Stimulated activated CD8-positive, alpha-beta memory T cell treated with anti-CD3 and anti-CD28 coated beads, Interleukin-15, amount 100 ng/mL, for 4 hours (primary cell): ENCODE measurements at regions not wholly inside any gene's neighbourhood (a gene's known extent, or its start where the extent isn't known, plus 50 kb on each side); places are given as distances from the start of the nearest gene placed in this dataset.
A peak's percentile ranks its signal among the peaks of the same experiment; 100 is the strongest.

Experiments
- DNase-seq, 2 donors: peaks; one replicate each; pipeline ENCODE4 v3.0.0-alpha.2; 2020; ENCODE audit warnings: low read depth in 2 of 2

- DNase-seq, result no peak
Measured at GRCh38 chr2:7721413-7721995, 804.3 kb downstream of the RNF144A start.

GRCh38 chr2:7722212-7722910 is 805.1 kb downstream of the RNF144A start:
- DNase-seq, result no peak

DNA sequence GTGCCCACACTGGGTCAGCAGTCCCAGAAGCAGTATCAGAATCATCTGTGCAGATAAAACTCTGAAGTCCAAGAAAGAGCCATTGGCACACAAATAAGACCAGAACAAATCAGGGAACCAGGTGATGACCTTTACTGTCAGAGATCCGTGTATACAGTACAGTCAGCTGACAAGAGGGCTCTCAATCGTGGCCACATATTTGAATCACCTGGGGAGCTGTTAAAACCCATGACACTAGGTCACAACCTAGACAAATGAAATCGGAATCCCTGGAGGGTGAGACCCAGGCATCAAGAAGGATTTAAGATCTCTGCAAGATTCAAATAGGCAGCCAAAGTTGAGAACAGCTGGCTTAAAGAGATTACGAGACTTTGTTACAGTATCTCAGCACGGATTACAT is 807.1 kb downstream of the RNF144A start:
- no peak for DNase-seq

DNA sequence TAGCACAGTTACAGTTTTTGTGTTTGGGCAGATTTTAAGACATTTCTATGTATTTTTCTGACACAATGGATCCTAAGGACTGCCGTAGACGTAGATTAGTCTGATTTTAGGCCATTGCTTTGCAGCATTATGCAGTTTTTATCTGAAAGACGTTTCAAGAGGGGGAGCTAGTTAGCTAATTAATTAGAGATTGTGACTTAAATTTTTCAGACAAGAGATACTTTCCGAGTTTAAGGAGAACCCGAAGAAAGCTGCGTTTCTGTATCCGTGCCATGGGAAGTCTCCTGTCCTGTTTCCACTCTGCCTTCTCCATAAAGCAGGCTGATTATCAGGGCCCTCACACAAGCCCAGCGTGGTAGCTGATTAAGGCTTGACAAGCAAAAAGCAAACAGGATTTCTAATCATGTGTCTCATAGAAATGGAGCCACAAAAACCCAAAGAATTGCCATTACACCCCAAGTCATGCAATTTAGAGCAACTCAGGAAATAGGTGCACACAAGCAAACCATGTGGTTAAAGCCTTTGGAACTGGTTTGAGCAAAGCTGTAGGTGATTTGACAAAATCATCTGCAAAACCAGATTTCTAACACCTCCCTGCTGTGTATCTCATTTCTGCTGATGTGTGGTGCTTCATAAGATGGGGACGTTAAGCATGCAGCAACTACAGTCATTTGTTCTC is 808.1 kb downstream of the RNF144A start:
- DNase-seq, result no peak

- DNase-seq, result no peak
Measured at GRCh38 chr2:7725850-7726242, 808.6 kb downstream of the RNF144A start.

GRCh38 chr2:7726989-7727388 is 809.8 kb downstream of the RNF144A start:
- no peak for DNase-seq

GRCh38 chr2:7728388-7728787 is 811.2 kb downstream of the RNF144A start:
- no peak for DNase-seq

- no peak for DNase-seq
Measured at GRCh38 chr2:7730449-7730848, 813.2 kb downstream of the RNF144A start.

GRCh38 chr2:7730990-7731389 is 813.8 kb downstream of the RNF144A start:
- DNase-seq, result no peak

DNA sequence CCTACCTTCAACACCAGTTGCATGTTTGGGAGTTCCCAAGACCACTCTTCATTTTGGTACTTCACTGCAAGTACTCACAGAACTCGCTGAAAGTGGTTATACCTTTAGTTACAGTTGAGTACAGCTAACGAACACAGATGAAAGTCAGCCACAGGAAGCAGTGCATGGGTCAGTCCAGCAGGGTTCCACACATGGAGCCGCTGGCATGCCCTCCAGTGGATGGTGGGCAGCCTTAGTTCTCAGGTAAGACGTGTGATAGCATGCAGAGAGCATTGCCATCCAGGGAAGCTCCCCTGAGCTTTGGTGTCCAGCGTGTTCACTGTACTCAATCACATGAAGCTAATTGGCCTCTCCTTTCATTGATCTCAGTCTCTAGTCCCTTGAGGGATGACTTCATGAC is 815.3 kb downstream of the RNF144A start:
- no peak for DNase-seq

DNA sequence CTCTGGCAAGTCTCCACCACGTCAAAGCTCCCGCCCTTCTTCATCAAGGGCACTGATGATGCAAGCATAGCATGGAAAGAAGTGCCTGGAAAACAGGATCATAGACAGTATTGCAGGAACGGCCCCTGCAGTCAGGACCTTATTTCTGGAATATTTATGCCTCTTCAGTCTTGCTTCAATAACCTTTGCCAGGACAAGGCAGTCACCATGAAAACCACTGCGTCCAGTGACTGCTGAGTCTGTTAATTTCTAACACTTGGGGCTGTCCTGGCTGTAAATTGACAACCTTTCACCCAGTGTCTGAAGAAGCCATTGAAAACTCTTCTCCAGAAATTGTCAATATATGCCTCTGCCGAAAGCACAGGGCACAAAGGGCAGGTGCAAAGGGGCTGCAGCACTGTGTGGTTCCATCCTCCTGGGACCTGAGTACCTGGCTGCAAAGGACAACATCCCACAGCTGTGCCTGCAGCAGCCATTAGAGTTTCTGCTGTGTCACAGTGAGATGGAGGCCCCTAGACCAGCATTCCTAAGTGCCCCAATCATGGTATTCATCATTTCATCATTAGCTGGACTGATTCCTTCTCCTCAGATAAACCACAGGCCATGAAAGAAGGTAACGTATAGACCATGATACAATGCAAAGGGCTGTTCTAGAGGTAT is 819.6 kb downstream of the RNF144A start:
- no peak for DNase-seq

DNA sequence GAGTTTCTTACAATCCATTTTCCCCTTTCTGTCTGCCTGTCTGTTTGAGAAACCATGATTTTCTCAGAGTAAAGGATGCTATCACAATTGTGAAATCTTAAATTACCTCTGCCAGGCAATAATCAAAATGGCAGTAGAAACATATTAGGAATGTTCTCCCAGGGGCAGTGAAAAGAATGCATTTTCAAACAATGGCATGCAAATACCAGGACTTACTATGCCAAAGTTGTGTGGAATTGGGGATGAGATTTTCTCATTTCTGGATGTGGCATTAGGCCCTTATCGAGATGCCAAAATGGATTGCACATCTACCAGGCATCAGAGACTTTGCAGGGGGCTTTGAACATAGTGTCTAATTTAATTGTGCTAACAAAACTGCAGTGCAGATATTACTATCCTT is 821.4 kb downstream of the RNF144A start:
- no peak for DNase-seq

- no peak for DNase-seq
Measured at GRCh38 chr2:7740114-7740513, 822.9 kb downstream of the RNF144A start.

DNA sequence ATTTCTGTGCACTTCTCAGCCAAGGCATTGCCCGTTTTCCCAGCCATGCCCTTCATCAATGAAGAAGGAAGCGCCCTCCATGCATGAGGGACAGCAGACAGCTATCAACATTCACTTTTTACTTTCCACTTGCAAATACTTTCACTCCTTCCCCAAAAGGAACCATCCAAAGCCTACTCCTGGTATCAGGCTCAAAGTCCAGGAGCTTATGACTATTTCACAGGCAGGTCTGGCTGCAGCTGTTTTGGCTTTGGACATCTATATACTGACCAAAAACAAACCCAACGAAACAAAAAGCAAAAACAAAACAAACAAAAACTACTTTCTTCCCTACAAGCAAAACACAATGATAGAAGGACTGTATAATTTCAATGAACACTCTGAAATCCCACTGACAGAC is 825.1 kb downstream of the RNF144A start:
- no peak for DNase-seq

DNA sequence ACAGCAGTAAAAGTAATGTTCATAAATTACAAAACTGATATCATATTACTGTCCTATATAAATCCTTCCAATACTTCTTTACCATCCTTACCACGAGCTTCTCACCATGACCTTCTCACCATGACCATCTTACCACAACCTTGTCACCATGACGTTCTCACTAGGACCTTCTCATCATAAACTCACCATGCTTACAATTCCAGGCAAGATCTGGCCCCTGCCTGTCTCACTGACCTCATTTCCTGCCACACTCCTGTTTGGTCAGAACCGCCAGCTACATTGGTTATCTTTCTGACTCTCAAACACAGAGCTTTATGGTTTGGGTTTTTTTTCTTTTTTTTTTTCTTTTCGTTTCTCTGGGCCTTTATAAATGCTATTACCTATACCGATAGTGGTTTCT is 827.6 kb downstream of the RNF144A start:
- DNase-seq, result peak; percentile 24 to 30

DNA sequence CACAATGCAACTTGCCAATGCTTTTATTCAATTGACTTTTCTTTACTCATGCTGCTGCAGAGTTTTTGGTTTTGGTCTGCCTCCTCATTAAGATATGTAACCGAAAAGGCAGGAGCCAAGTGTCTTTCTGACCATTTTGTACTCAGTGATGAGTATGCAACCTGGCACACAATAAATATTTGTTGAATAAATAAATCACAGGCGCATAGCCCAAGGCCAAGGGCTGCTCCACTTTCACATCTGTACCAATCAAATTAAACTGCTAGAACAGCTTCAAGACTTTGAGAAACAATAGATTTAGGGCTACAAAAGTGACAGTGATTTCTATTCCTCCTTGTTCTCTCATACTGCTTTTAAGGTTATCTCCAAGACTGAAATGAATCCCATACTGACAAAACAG is 828.2 kb downstream of the RNF144A start:
- DNase-seq, result no peak

- DNase-seq, result no peak
Measured at GRCh38 chr2:7748717-7749415, 831.7 kb downstream of the RNF144A start.

DNA sequence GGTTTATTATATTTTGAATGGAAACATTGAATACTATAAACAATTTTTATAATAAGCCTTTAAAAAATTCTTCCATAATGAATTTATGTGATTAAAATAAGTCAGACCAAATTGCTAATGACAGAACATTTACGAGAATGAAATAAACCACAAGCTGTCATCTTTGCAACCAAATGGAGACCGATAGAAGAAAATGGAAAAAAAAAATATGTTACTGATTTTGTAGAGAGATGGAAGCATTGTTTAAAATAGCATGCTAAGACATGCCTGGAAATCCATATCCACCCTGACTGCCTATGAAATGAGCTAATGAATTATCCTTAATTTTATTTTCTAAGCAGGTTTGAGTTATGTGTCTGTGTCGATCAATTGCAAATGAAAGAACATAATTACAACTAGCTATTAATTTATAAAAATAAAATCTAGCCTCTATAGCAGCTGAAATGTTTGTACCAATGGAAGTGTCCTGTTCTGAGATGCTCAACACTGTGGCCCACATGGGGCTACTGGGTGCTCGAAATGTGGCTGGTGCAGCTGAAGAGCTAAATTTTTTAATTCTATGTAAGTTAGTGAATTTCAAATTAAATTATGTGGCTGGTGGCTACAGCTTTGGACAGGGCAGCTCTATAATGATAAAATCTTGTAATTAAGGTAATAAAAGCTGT is 832.8 kb downstream of the RNF144A start:
- no peak for DNase-seq

- DNase-seq, result no peak
Measured at GRCh38 chr2:7752291-7752690, 835.1 kb downstream of the RNF144A start.

DNA sequence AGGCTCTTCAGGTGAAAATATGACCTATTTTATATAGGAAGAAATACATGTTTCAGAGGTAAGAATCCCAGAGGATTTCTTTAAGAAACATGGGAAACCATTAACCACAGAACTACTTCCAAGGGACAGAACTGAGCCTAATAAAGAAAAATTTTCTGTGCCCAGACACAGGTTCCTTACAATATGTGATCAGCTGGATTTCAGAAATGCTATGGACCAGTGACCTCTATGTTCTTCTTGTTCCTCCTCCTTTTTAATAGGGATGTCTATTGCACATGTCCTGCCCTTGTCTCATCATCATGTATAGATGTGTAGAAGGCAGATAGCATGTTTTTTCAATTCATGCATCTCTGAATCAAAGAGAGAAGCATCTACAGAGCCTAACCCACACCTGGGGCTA is 836.6 kb downstream of the RNF144A start:
- no peak for DNase-seq

GRCh38 chr2:7755879-7756278 is 838.7 kb downstream of the RNF144A start:
- no peak for DNase-seq
